Fibroblast of lung (primary cell): ENCODE measurements at regions not wholly inside any gene's neighbourhood (a gene's known extent, or its start where the extent isn't known, plus 50 kb on each side); places are given as distances from the start of the nearest gene placed in this dataset.

Experiments
- DNase-seq, 2 donors: peaks; one replicate each; pipeline versions ENCODE4 v3.0.0 to v3.0.0-alpha.2; 2010; ENCODE audit warnings: low read depth in 2 of 2
- H2AFZ ChIP-seq: 2 replicates; pipeline ENCODE4 v1.5.1; 2012; ENCODE audit warnings: low read length, control low read depth, inconsistent platforms
- H3K27ac ChIP-seq: 2 replicates; pipeline ENCODE4 v1.5.1; 2011; ENCODE audit warnings: low read length, control low read depth; ENCODE audit not compliant: insufficient read depth
- H3K27me3 ChIP-seq: 2 replicates; pipeline ENCODE4 v1.5.1; 2011; ENCODE audit warnings: mild to moderate bottlenecking, low read length; ENCODE audit not compliant: control insufficient read depth, insufficient read depth
- H3K36me3 ChIP-seq: 2 replicates; pipeline ENCODE4 v1.5.1; 2011; ENCODE audit warnings: low read length; ENCODE audit not compliant: control insufficient read depth, insufficient read depth
- H3K4me1 ChIP-seq: 2 replicates; pipeline ENCODE4 v1.5.1; 2011; ENCODE audit warnings: low read length; ENCODE audit not compliant: control insufficient read depth, insufficient read depth; ENCODE audit errors: extremely low read depth
- H3K4me2 ChIP-seq: 2 replicates; pipeline ENCODE4 v1.5.1; 2011; ENCODE audit warnings: low read length, control low read depth; ENCODE audit not compliant: insufficient read depth; ENCODE audit errors: extremely low read depth
- H3K4me3 ChIP-seq, 4 experiments: fragments of 200-600 bp in 1 of 4; sonication (generic) in 1 of 4; replicated peaks in 1 of 4; 2 replicates each; pipeline ENCODE4 v1.5.1; 2011 to 2016; ENCODE audit warnings: low read length in 4 of 4, low read depth in 3 of 4, mild to moderate bottlenecking in 3 of 4, control low read depth in 2 of 4, inconsistent platforms in 1 of 4, mixed read lengths in 1 of 4; ENCODE audit not compliant: insufficient read depth in 1 of 4; ENCODE audit errors: control extremely low read depth in 1 of 4
- H3K79me2 ChIP-seq: 2 replicates; pipeline ENCODE4 v1.5.1; 2012; ENCODE audit warnings: mild to moderate bottlenecking, low read length, inconsistent platforms; ENCODE audit not compliant: control insufficient read depth, insufficient read depth
- H3K9ac ChIP-seq: 2 replicates; pipeline ENCODE4 v1.5.1; 2011; ENCODE audit warnings: mild to moderate bottlenecking, low read length, control low read depth; ENCODE audit not compliant: insufficient read depth
- H3K9me3 ChIP-seq: 2 replicates; pipeline ENCODE4 v1.5.1; 2012; ENCODE audit warnings: low read depth, low read length; ENCODE audit not compliant: control insufficient read depth, insufficient read depth
- H4K20me1 ChIP-seq: 2 replicates; pipeline ENCODE4 v1.5.1; 2011; ENCODE audit warnings: low read length; ENCODE audit not compliant: control insufficient read depth, insufficient read depth; ENCODE audit errors: extremely low read depth
- EZH2 ChIP-seq: IDR thresholded peaks from 2 replicates; pipeline ENCODE4 v1.5.1; 2012; ENCODE audit warnings: low read length, control low read depth, mild to moderate bottlenecking; ENCODE audit errors: missing control alignments
- TF ChIP-seq, protein P1 (sequence below), 2 donors: IDR thresholded peaks in 1 of 2; conservative IDR thresholded peaks in 1 of 2; 1 replicate in 1 of 2; 2 replicates in 1 of 2; pipeline ENCODE4 v1.5.1; 2011 to 2012; ENCODE audit warnings: low read length in 2 of 2, control low read depth in 1 of 2, inconsistent platforms in 1 of 2, low read depth in 1 of 2, mild to moderate bottlenecking in 1 of 2

- Histone ChIP-seq H3K36me3 (no peaks in the 10 kb centered on the region), H3K27ac (no peak overlapping the region), H2AFZ (no peak overlapping the region), H3K9ac (no peak overlapping the region), H3K9me3 (no peaks in the 10 kb centered on the region), H4K20me1 (no peaks in the 10 kb centered on the region), H3K27me3 (no peaks in the 10 kb centered on the region), H3K4me1 (peaks cover 2% of the 10 kb centered on the region), H3K4me2 (no peak overlapping the region), H3K4me3 (no peak overlapping the region), H3K79me2 (no peaks in the 10 kb centered on the region)
- DNase-seq, result no peak
- TF ChIP-seq EZH2, result no peak
- TF ChIP-seq, protein P1, sequence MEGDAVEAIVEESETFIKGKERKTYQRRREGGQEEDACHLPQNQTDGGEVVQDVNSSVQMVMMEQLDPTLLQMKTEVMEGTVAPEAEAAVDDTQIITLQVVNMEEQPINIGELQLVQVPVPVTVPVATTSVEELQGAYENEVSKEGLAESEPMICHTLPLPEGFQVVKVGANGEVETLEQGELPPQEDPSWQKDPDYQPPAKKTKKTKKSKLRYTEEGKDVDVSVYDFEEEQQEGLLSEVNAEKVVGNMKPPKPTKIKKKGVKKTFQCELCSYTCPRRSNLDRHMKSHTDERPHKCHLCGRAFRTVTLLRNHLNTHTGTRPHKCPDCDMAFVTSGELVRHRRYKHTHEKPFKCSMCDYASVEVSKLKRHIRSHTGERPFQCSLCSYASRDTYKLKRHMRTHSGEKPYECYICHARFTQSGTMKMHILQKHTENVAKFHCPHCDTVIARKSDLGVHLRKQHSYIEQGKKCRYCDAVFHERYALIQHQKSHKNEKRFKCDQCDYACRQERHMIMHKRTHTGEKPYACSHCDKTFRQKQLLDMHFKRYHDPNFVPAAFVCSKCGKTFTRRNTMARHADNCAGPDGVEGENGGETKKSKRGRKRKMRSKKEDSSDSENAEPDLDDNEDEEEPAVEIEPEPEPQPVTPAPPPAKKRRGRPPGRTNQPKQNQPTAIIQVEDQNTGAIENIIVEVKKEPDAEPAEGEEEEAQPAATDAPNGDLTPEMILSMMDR (conservative IDR thresholded peaks at IDR 0.05 in 1 of 2, IDR thresholded peaks at IDR 0.05 in 1 of 2; ENCODE audit: low read depth in 1 of 2, low read length in 2 of 2), result no peak
Observed at GRCh38 chr21:17458279-17458678, 54.6 kb upstream of the CXADR start.

DNA sequence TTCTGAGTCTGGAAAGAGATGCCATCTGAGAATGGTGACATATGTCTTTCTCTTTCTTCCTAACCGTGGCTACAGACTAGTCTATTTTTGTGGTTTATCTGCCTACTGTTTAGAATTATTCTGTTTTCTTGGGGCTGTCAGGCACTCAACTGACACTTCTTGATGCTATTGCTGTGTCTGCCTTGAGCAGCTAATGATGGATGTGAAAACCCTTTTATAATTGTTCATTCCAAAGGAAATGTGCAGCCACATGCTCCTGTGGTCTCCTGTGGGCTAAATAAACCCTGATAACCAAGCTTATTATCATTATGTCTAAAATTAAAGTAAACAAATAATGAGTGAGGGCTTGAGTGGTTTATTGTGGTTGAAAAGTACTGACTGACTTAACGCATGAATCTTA is 52.7 kb upstream of the CXADR start:
- Histone ChIP-seq H3K27ac (no peak overlapping the region), H2AFZ (no peak overlapping the region), H3K36me3 (no peaks in the 10 kb centered on the region), H3K79me2 (no peaks in the 10 kb centered on the region), H3K9ac (no peak overlapping the region), H3K4me1 (peaks cover 5% of the 10 kb centered on the region), H3K9me3 (no peaks in the 10 kb centered on the region), H3K4me2 (no peak overlapping the region), H3K27me3 (no peaks in the 10 kb centered on the region), H4K20me1 (no peaks in the 10 kb centered on the region), H3K4me3 (no peak overlapping the region)
- TF ChIP-seq EZH2, result no peak
- TF ChIP-seq, protein P1 (conservative IDR thresholded peaks at IDR 0.05 in 1 of 2, IDR thresholded peaks at IDR 0.05 in 1 of 2; ENCODE audit: low read depth in 1 of 2, low read length in 2 of 2), result no peak
- peak; percentile 40 to 58 for DNase-seq

DNA sequence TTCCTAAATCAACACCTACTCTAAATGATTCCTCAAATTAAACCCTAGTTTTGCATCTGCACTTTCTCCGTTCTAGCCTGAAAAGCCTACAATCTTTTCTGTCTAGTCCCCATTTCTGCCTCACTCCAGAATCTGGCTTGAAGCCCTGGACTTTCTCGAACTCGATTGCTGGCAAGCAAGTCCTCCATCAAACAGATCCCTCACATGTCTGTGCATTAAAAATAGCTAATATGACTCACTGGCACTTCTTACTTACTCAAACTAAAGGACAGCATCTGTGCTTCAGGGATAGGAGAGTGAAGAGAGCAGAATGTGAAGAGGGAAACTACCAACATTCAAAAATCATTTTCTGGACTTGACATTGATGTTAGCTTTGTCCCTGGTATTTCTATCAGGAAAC is 51.8 kb upstream of the CXADR start:
- Histone ChIP-seq H3K79me2 (no peaks in the 10 kb centered on the region), H2AFZ (no peak overlapping the region), H3K4me2 (peak overlapping the region; percentile 28), H3K4me1 (peaks cover 5% of the 10 kb centered on the region), H4K20me1 (no peaks in the 10 kb centered on the region), H3K27ac (no peak overlapping the region), H3K9me3 (no peaks in the 10 kb centered on the region), H3K4me3 (no peak overlapping the region), H3K27me3 (no peaks in the 10 kb centered on the region), H3K9ac (no peak overlapping the region), H3K36me3 (no peaks in the 10 kb centered on the region)
- TF ChIP-seq, protein P1 (conservative IDR thresholded peaks at IDR 0.05 in 1 of 2, IDR thresholded peaks at IDR 0.05 in 1 of 2; ENCODE audit: low read depth in 1 of 2, low read length in 2 of 2), result no peak
- no peak for TF ChIP-seq EZH2
- DNase-seq, result peak; percentile 93 to 94
